K562 (cell line): ENCODE measurements at regions not wholly inside any gene's neighbourhood (a gene's known extent, or its start where the extent isn't known, plus 50 kb on each side); places are given as distances from the start of the nearest gene placed in this dataset.
A peak's percentile ranks its signal among the peaks of the same experiment; 100 is the strongest.

Experiments
- ATAC-seq: fragments of 200-7000 bp; cut with Tn5 transposase; 3 replicates; pipeline ENCODE4 v1.9.1; 2020; ENCODE audit warnings: moderate library complexity
- BruUV-seq: library from RNA; stranded (reverse); fragments of 400-500 nt; replicated peaks from 2 replicates; lab custom pipeline; 2021; lab: Mats Ljungman, UMichigan
- CTCF ChIA-PET: fragments of 300-600 bp; formaldehyde crosslinking; extraction: SDS; loops from one replicate; lab custom pipeline; 2021; ENCODE audit warnings: low intra/inter-chr PET ratio; lab: Yijun Ruan, JAX
- POLR2A ChIA-PET: fragments of 300-600, 350-650 bp; sonication (Branson Sonifier 250); formaldehyde crosslinking; extraction: SDS; loops from one replicate; lab custom pipeline; 2021; ENCODE audit warnings: antibody characterized with exemption, inconsistent platforms; lab: Yijun Ruan, JAX
- DNase-seq, 4 experiments: peaks; one replicate each; pipeline versions ENCODE4 v3.0.0 to v3.0.0-alpha.2; 2011 to 2018; ENCODE audit warnings: low spot score in 3 of 4, mixed read lengths in 3 of 4; ENCODE audit errors: extremely low read depth in 1 of 4
- FAIRE-seq: peaks from 2 replicates; lab custom pipeline; 2011; peaks lifted over from hg19 to GRCh38; lab: Jason Lieb, UNC
- H2AFZ ChIP-seq: 2 replicates; pipeline ENCODE4 v1.6.0; 2011; ENCODE audit warnings: low read depth, low read length, control low read depth, inconsistent platforms
- H3K27ac ChIP-seq: fragments of 200-600 bp; 3 replicates; pipeline ENCODE4 v1.8.0; 2011; ENCODE audit warnings: low read depth, mild to moderate bottlenecking, control low read depth, inconsistent platforms, low read length, moderate library complexity, mixed read lengths; ENCODE audit errors: extremely low read depth
- H3K27me3 ChIP-seq, 2 experiments: fragments of 300-600 bp in 1 of 2; 2 replicates in 1 of 2; 3 replicates in 1 of 2; pipeline versions ENCODE4 v1.6.0 to v1.8.0; 2011; ENCODE audit warnings: inconsistent platforms in 2 of 2, low read length in 2 of 2, mild to moderate bottlenecking in 1 of 2, mixed read lengths in 1 of 2, moderate library complexity in 1 of 2; ENCODE audit not compliant: control insufficient read depth in 2 of 2, insufficient read depth in 2 of 2
- H3K36me3 ChIP-seq: fragments of 300-600 bp; 3 replicates; pipeline ENCODE4 v1.8.0; 2011; ENCODE audit warnings: mild to moderate bottlenecking, low read length, inconsistent platforms; ENCODE audit not compliant: control insufficient read depth, insufficient read depth
- H3K4me1 ChIP-seq, 2 experiments: fragments of 200-600 bp in 1 of 2; replicated peaks in 1 of 2; 2 replicates in 1 of 2; 3 replicates in 1 of 2; pipeline versions ENCODE4 v1.5.1 to v1.8.0; 2011; ENCODE audit warnings: inconsistent platforms in 2 of 2, low read length in 2 of 2, mild to moderate bottlenecking in 1 of 2, mixed read lengths in 1 of 2, moderate library complexity in 1 of 2; ENCODE audit not compliant: control insufficient read depth in 2 of 2, insufficient read depth in 2 of 2
- H3K4me2 ChIP-seq: 2 replicates; pipeline ENCODE4 v1.6.1; 2011; ENCODE audit warnings: low read length, control low read depth, inconsistent platforms, mixed read lengths; ENCODE audit not compliant: insufficient read depth
- H3K4me3 ChIP-seq: fragments of 200-600 bp; sonication (generic), shearing (Covaris generic); 2 replicates; pipeline ENCODE4 v1.5.1; 2016; ENCODE audit warnings: control low read depth, inconsistent platforms
- H3K79me2 ChIP-seq: fragments of 200-600 bp; 3 replicates; pipeline ENCODE4 v1.8.0; 2011; ENCODE audit warnings: low read length, inconsistent platforms; ENCODE audit not compliant: control insufficient read depth, insufficient read depth
- H3K9ac ChIP-seq, 2 experiments: 2 replicates each; pipeline versions ENCODE4 v1.6.0 to v1.6.1; 2011; ENCODE audit warnings: low read depth in 2 of 2, low read length in 2 of 2, control low read depth in 1 of 2, inconsistent platforms in 1 of 2, mild to moderate bottlenecking in 1 of 2, mixed read lengths in 1 of 2; ENCODE audit not compliant: insufficient read depth in 1 of 2
- H3K9me1 ChIP-seq: one replicate; pipeline ENCODE4 v1.6.0; 2011; ENCODE audit warnings: inconsistent platforms, mild to moderate bottlenecking, low read length, moderate library complexity; ENCODE audit not compliant: control insufficient read depth, insufficient read depth
- H3K9me3 ChIP-seq: replicated peaks from 2 replicates; pipeline ENCODE4 v1.5.1; 2011; ENCODE audit warnings: low read depth, low read length, inconsistent platforms; ENCODE audit not compliant: control insufficient read depth, insufficient read depth
- H4K20me1 ChIP-seq: replicated peaks from 2 replicates; pipeline ENCODE4 v1.6.1; 2011; ENCODE audit warnings: low read length, inconsistent platforms, mixed read lengths; ENCODE audit not compliant: control insufficient read depth, insufficient read depth
- CBX1 ChIP-seq: sonication (generic); IDR thresholded peaks from 2 replicates; pipeline ENCODE4 v1.6.1; 2016; ENCODE audit warnings: antibody characterized with exemption, low read depth, mild to moderate bottlenecking
- STAT5B ChIP-seq: fragments of 250-450 bp; sonication (Bioruptor Pico); IDR thresholded peaks from 2 replicates; pipeline ENCODE4 v1.8.0; 2021; ENCODE audit warnings: mild to moderate bottlenecking, inconsistent platforms
- ZFPM2 ChIP-seq: fragments of 250-450 bp; sonication (Bioruptor Pico); IDR thresholded peaks from 2 replicates; pipeline ENCODE4 v1.5.1; 2022; ENCODE audit warnings: mild to moderate bottlenecking
- ZNF778 ChIP-seq: fragments of 450-650 bp; formaldehyde crosslinking; IDR thresholded peaks from 2 replicates; pipeline ENCODE4 v1.4.0; 2020; ENCODE audit warnings: mild to moderate bottlenecking, moderate library complexity
- WGBS: fragments of 100-300 bp; shearing (Covaris generic); methylation state at CpG from one replicate; pipeline ENCODE4 v1.1.6; 2016; ENCODE audit warnings: low coverage, mixed read lengths; ENCODE audit not compliant: insufficient coverage; ENCODE audit errors: missing lambda C conversion rate; 5-methylcytosine and 5-hydroxymethylcytosine counted together
- in situ Hi-C: fragments of 300-500 bp; cut with MboI; formaldehyde crosslinking; loops from 4 replicates; pipeline ENCODE4 v1.15.0; 2018; ENCODE audit warnings: inconsistent platforms, mixed read lengths
- intact Hi-C: fragments of 100-400 bp; cut with micrococcal nuclease; formaldehyde crosslinking; loops from 2 replicates; pipeline ENCODE4 v1.14.2; 2022
- TF ChIP-seq, protein P1 (sequence below): sonication (generic); formaldehyde crosslinking; IDR thresholded peaks from 2 replicates; pipeline ENCODE4 v1.5.0; 2020; ENCODE audit warnings: missing genetic modification reagents
- TF ChIP-seq, protein P2 (sequence below): fragments of 450-650 bp; IDR thresholded peaks from 2 replicates; pipeline ENCODE4 v1.7.0; 2016; ENCODE audit warnings: borderline replicate concordance
- TF ChIP-seq, protein P3 (sequence below): sonication (generic); formaldehyde crosslinking; IDR thresholded peaks from 2 replicates; pipeline ENCODE4 v1.8.1; 2022; ENCODE audit warnings: missing genetic modification reagents
- TF ChIP-seq, protein P4 (sequence below): fragments of 450-650 bp; formaldehyde crosslinking; conservative IDR thresholded peaks from 2 replicates; pipeline ENCODE4 v1.4.0; 2022; ENCODE audit warnings: mild to moderate bottlenecking, missing genetic modification characterization
- TF ChIP-seq, protein P5 (sequence below), 2 experiments: fragments of 450-650 bp; IDR thresholded peaks; 2 replicates each; pipeline ENCODE4 v1.6.1; 2016
- TF ChIP-seq, protein P6 (sequence below): IDR thresholded peaks from 2 replicates; pipeline ENCODE4 v1.6.1; 2011; ENCODE audit warnings: borderline replicate concordance, low read depth, mild to moderate bottlenecking, moderate library complexity, low read length; ENCODE audit not compliant: insufficient read depth, poor library complexity, severe bottlenecking

DNA sequence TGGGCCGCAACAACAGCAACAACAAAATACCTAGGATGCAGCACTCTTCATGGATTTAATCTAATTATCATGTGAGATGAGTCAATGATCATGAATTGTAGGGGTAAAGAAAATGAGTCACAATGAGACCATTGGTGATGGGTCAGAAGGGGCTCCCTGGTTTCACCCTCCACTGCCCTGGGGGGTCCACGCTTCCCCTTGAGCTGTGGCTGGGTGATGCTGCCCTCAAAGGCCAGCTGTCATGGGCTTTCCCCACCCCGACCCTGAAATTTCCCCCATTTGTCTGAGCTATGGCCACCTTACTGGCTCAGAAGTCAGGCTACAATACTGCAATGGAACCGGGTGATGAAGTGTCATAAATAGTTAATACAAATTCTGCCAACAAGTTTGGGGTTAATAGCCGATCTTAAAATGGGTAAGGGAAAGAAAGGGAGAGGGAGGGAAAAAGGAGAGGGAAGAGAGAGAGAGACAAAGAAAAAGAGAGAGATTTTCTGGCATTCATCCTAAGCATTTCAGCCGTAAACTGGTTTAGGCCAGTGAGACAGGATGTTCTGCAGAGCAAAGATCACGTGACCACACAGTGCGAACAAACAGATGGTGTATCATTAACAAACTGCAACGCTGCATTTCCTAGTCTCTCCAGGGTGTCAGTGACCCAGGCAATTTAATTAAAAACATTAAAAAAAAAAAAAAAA lies 143.4 kb upstream of the ERRFI1 start:
- FAIRE-seq: peak; percentile 6
- peak; percentile 68 for ATAC-seq
- H3K4me2 ChIP-seq: peak overlapping the region; percentile 30; the same call in 1 of the 2 replicates
- H3K9me3 ChIP-seq: no peaks in the 10 kb centered on the region
- H2AFZ ChIP-seq: peak overlapping the region; percentile 37
- no peaks in the 10 kb centered on the region for H4K20me1 ChIP-seq
- in situ Hi-C loops: no loop called here
- H3K27ac ChIP-seq: 0 out of 3 replicates have a peak overlapping the region, but pooled peaks have one; percentile 10
- peaks cover 9 to 15% of the 10 kb centered on the region in 2 experiments for H3K27me3 ChIP-seq
- H3K79me2 ChIP-seq: no peaks in the 10 kb centered on the region
- no peaks in the 10 kb centered on the region for H3K9me1 ChIP-seq
- peak in 2 of 4 experiments; percentile 43 to 44 for DNase-seq
- no peak overlapping the region for H3K9ac ChIP-seq
- intact Hi-C loops: loop anchor here (5.0 kb wide), 1 partner anchor 48 kb away; no protein-coding TSS in a partner anchor
- CTCF ChIA-PET: no interaction called here
- POLR2A ChIA-PET: interaction anchor here (1.6 kb wide), 1 partner anchor 10 kb away, joined by 5 read pairs; no protein-coding TSS in a partner anchor
- H3K4me1 ChIP-seq: peaks cover 0 to 14% of the 10 kb centered on the region in 2 experiments; a peak in 2 of 5 replicates
- WGBS: 30% methylated on average over 9 of the region's 9 CpGs
- no TSS peak for BruUV-seq
- H3K36me3 ChIP-seq: no peaks in the 10 kb centered on the region
- H3K4me3 ChIP-seq: no peak overlapping the region
- no peak for TF ChIP-seq STAT5B (CRISPR knock-in tag)
- TF ChIP-seq, protein P1, sequence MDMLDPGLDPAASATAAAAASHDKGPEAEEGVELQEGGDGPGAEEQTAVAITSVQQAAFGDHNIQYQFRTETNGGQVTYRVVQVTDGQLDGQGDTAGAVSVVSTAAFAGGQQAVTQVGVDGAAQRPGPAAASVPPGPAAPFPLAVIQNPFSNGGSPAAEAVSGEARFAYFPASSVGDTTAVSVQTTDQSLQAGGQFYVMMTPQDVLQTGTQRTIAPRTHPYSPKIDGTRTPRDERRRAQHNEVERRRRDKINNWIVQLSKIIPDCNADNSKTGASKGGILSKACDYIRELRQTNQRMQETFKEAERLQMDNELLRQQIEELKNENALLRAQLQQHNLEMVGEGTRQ: peak; percentile 86
- no peak for TF ChIP-seq CBX1
- TF ChIP-seq, protein P2, sequence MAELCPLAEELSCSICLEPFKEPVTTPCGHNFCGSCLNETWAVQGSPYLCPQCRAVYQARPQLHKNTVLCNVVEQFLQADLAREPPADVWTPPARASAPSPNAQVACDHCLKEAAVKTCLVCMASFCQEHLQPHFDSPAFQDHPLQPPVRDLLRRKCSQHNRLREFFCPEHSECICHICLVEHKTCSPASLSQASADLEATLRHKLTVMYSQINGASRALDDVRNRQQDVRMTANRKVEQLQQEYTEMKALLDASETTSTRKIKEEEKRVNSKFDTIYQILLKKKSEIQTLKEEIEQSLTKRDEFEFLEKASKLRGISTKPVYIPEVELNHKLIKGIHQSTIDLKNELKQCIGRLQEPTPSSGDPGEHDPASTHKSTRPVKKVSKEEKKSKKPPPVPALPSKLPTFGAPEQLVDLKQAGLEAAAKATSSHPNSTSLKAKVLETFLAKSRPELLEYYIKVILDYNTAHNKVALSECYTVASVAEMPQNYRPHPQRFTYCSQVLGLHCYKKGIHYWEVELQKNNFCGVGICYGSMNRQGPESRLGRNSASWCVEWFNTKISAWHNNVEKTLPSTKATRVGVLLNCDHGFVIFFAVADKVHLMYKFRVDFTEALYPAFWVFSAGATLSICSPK: no peak
- TF ChIP-seq ZFPM2 (CRISPR knock-in tag): no peak
- no peak for TF ChIP-seq ZNF778 (CRISPR knock-in tag)
- TF ChIP-seq, protein P3, sequence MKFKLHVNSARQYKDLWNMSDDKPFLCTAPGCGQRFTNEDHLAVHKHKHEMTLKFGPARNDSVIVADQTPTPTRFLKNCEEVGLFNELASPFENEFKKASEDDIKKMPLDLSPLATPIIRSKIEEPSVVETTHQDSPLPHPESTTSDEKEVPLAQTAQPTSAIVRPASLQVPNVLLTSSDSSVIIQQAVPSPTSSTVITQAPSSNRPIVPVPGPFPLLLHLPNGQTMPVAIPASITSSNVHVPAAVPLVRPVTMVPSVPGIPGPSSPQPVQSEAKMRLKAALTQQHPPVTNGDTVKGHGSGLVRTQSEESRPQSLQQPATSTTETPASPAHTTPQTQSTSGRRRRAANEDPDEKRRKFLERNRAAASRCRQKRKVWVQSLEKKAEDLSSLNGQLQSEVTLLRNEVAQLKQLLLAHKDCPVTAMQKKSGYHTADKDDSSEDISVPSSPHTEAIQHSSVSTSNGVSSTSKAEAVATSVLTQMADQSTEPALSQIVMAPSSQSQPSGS (CRISPR knock-in tag): no peak
- TF ChIP-seq, protein P4, sequence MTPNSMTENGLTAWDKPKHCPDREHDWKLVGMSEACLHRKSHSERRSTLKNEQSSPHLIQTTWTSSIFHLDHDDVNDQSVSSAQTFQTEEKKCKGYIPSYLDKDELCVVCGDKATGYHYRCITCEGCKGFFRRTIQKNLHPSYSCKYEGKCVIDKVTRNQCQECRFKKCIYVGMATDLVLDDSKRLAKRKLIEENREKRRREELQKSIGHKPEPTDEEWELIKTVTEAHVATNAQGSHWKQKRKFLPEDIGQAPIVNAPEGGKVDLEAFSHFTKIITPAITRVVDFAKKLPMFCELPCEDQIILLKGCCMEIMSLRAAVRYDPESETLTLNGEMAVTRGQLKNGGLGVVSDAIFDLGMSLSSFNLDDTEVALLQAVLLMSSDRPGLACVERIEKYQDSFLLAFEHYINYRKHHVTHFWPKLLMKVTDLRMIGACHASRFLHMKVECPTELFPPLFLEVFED (CRISPR knock-in tag): no peak
- TF ChIP-seq, protein P5, sequence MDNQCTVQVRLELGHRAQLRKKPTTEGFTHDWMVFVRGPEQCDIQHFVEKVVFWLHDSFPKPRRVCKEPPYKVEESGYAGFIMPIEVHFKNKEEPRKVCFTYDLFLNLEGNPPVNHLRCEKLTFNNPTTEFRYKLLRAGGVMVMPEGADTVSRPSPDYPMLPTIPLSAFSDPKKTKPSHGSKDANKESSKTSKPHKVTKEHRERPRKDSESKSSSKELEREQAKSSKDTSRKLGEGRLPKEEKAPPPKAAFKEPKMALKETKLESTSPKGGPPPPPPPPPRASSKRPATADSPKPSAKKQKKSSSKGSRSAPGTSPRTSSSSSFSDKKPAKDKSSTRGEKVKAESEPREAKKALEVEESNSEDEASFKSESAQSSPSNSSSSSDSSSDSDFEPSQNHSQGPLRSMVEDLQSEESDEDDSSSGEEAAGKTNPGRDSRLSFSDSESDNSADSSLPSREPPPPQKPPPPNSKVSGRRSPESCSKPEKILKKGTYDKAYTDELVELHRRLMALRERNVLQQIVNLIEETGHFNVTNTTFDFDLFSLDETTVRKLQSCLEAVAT (IDR thresholded peaks at IDR 0.05): 0 out of 4 replicates have a peak, but pooled peaks of 1 of the 2 experiments have one; percentile 39
- TF ChIP-seq, protein P6, sequence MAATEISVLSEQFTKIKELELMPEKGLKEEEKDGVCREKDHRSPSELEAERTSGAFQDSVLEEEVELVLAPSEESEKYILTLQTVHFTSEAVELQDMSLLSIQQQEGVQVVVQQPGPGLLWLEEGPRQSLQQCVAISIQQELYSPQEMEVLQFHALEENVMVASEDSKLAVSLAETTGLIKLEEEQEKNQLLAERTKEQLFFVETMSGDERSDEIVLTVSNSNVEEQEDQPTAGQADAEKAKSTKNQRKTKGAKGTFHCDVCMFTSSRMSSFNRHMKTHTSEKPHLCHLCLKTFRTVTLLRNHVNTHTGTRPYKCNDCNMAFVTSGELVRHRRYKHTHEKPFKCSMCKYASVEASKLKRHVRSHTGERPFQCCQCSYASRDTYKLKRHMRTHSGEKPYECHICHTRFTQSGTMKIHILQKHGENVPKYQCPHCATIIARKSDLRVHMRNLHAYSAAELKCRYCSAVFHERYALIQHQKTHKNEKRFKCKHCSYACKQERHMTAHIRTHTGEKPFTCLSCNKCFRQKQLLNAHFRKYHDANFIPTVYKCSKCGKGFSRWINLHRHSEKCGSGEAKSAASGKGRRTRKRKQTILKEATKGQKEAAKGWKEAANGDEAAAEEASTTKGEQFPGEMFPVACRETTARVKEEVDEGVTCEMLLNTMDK: no peak
